Aorta (tissue), 5 donors: ENCODE measurements at regions not wholly inside any gene's neighbourhood (a gene's known extent, or its start where the extent isn't known, plus 50 kb on each side); places are given as distances from the start of the nearest gene placed in this dataset.

Experiments
- ATAC-seq: fragments of 200-7000 bp; cut with Tn5 transposase; one replicate; pipeline ENCODE4 v1.9.1; 2022; ENCODE audit warnings: moderate library complexity; ENCODE audit not compliant: low FRiP score
- DNase-seq, 2 donors: peaks; one replicate each; pipeline ENCODE4 v3.0.0-alpha.2; 2020
- H3K27ac ChIP-seq, 2 donors: one replicate each; pipeline ENCODE4 v1.5.1; 2013; ENCODE audit warnings: low read length in 2 of 2, mild to moderate bottlenecking in 2 of 2, moderate library complexity in 2 of 2, control low read depth in 1 of 2, inconsistent platforms in 1 of 2, low read depth in 1 of 2
- H3K27me3 ChIP-seq, 2 donors: one replicate each; pipeline ENCODE4 v1.6.1; 2013; ENCODE audit warnings: control low read depth in 1 of 2, low read length in 1 of 2, mild to moderate bottlenecking in 1 of 2, moderate library complexity in 1 of 2; ENCODE audit not compliant: insufficient read depth in 2 of 2, control insufficient read depth in 1 of 2
- H3K36me3 ChIP-seq, 2 donors: one replicate each; pipeline ENCODE4 v1.6.1; 2013; ENCODE audit warnings: control low read depth in 1 of 2, low read length in 1 of 2, mild to moderate bottlenecking in 1 of 2; ENCODE audit not compliant: insufficient read depth in 2 of 2, control insufficient read depth in 1 of 2
- H3K4me1 ChIP-seq, 2 donors: one replicate each; pipeline ENCODE4 v1.6.1; 2013; ENCODE audit warnings: low read length in 2 of 2, control low read depth in 1 of 2, mild to moderate bottlenecking in 1 of 2, moderate library complexity in 1 of 2; ENCODE audit not compliant: insufficient read depth in 2 of 2, control insufficient read depth in 1 of 2
- H3K4me3 ChIP-seq, 2 donors: one replicate each; pipeline ENCODE4 v1.5.1; 2013; ENCODE audit warnings: low read length in 2 of 2, control low read depth in 1 of 2, mild to moderate bottlenecking in 1 of 2
- H3K9me3 ChIP-seq: one replicate; pipeline ENCODE4 v1.6.1; 2013; ENCODE audit warnings: mild to moderate bottlenecking, low read length; ENCODE audit not compliant: control insufficient read depth
- WGBS, 2 donors: extraction: QIAGEN DNeasy Blood & Tissue Kit; methylation state at CpG; one replicate each; pipeline ENCODE4 v1.1.7; 2013; 5-methylcytosine and 5-hydroxymethylcytosine counted together
- intact Hi-C, 2 donors: fragments of 100-400 bp; cut with DNase I; formaldehyde crosslinking; loops; one replicate each; pipeline versions ENCODE4 v1.14.2 to v1.15.0; 2022
- donor health status: healthy with polysubstance abuse.
- donor health status: Bipolar disorder and iron deficiency.
- donor health status: DM: no; HTN: no; CAD: no.
- donor health status: DM: no; HTN: no; CAD: no.
- donor health status: DM: yes; HTN: yes; CAD: no.

GRCh38 chr2:180672377-180672776 is 308.0 kb upstream of the UBE2E3 start:
- Histone ChIP-seq H3K27ac (no peak overlapping the region), H3K36me3 (no peaks in the 10 kb centered on the region), H3K4me3 (no peak overlapping the region), H3K9me3 (no peaks in the 10 kb centered on the region), H3K27me3 (no peaks in the 10 kb centered on the region), H3K4me1 (no peaks in the 10 kb centered on the region)
- intact Hi-C loops: no loop called here
- DNase-seq (no peak), ATAC-seq (no peak)
- WGBS, 2 donors: 55 to 57% methylated on average over 1 of the region's 1 CpG

- intact Hi-C loops: no loop called here
- Histone ChIP-seq H3K9me3 (no peaks in the 10 kb centered on the region), H3K27ac (no peak overlapping the region), H3K4me1 (no peaks in the 10 kb centered on the region), H3K36me3 (no peaks in the 10 kb centered on the region), H3K27me3 (no peaks in the 10 kb centered on the region), H3K4me3 (no peak overlapping the region)
- DNase-seq (no peak), ATAC-seq (no peak)
- 75 to 78% methylated on average over 4 of the region's 4 CpGs for WGBS, 2 donors
Measured at GRCh38 chr2:180670302-180671003, 310.0 kb upstream of the UBE2E3 start.

DNA sequence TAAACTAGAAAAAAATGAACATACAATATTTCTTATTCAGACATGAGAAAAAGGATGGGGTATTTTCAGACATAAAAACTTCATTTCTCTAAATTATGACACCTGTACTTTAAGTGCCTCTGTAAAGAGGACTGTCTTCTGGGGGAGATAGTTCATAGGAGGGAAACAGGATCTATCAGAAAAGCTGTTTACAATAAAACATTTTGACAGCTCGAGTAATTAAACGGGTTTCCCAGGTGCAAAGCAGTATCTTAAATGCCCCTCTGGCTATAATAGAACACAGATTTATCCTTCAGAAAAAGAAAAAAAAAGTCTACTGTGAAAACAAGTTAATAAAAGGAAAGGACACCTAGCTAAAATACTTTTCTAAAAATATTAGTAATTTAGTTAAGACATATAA is 311.4 kb upstream of the UBE2E3 start:
- no peak for ATAC-seq
- Histone ChIP-seq H3K9me3 (no peaks in the 10 kb centered on the region), H3K4me3 (no peak overlapping the region), H3K27ac (no peak overlapping the region), H3K27me3 (no peaks in the 10 kb centered on the region), H3K4me1 (no peaks in the 10 kb centered on the region), H3K36me3 (no peaks in the 10 kb centered on the region)
- intact Hi-C loops: no loop called here
- 49 to 51% methylated on average over 2 of the region's 2 CpGs for WGBS, 2 donors
- no peak for DNase-seq

- no peaks in the 10 kb centered on the region for H3K27me3 ChIP-seq
- H3K4me3 ChIP-seq: no peak overlapping the region
- ATAC-seq: no peak
- H3K4me1 ChIP-seq: no peaks in the 10 kb centered on the region
- H3K36me3 ChIP-seq: no peaks in the 10 kb centered on the region
- no peaks in the 10 kb centered on the region for H3K9me3 ChIP-seq
- DNase-seq: no peak
- intact Hi-C loops: no loop called here
- WGBS, 2 donors: 94% methylated on average over 2 of the region's 2 CpGs
- no peak overlapping the region for H3K27ac ChIP-seq
Measured at GRCh38 chr2:180664507-180664906, 315.9 kb upstream of the UBE2E3 start.

- intact Hi-C loops: no loop called here
- WGBS, 2 donors: 64 to 67% methylated on average over 3 of the region's 3 CpGs
- Histone ChIP-seq H3K9me3 (no peaks in the 10 kb centered on the region), H3K27me3 (no peaks in the 10 kb centered on the region), H3K4me1 (no peaks in the 10 kb centered on the region), H3K27ac (no peak overlapping the region), H3K4me3 (no peak overlapping the region), H3K36me3 (no peaks in the 10 kb centered on the region)
- ATAC-seq (no peak), DNase-seq (no peak)
Measured at GRCh38 chr2:180662941-180663471, 317.4 kb upstream of the UBE2E3 start.

GRCh38 chr2:180662521-180662920 is 317.9 kb upstream of the UBE2E3 start:
- 60 to 74% methylated on average over 1 of the region's 1 CpG for WGBS, 2 donors
- intact Hi-C loops: no loop called here
- ATAC-seq: no peak

GRCh38 chr2:180661686-180662030 is 318.7 kb upstream of the UBE2E3 start:
- H3K27me3 ChIP-seq: no peaks in the 10 kb centered on the region
- no peaks in the 10 kb centered on the region for H3K9me3 ChIP-seq
- intact Hi-C loops: no loop called here
- H3K27ac ChIP-seq: no peak overlapping the region
- no peak overlapping the region for H3K4me3 ChIP-seq
- no peak for DNase-seq
- no peak for ATAC-seq
- H3K4me1 ChIP-seq: no peaks in the 10 kb centered on the region
- H3K36me3 ChIP-seq: no peaks in the 10 kb centered on the region
- WGBS, 2 donors: 15 to 18% methylated on average over 1 of the region's 1 CpG

More at GRCh38 chr2:180662521-180662920, 317.9 kb upstream of the UBE2E3 start:
- Histone ChIP-seq H3K4me1 (no peaks in the 10 kb centered on the region), H3K36me3 (no peaks in the 10 kb centered on the region), H3K27me3 (no peaks in the 10 kb centered on the region), H3K9me3 (no peaks in the 10 kb centered on the region), H3K27ac (no peak overlapping the region), H3K4me3 (no peak overlapping the region)
- DNase-seq: no peak

DNA sequence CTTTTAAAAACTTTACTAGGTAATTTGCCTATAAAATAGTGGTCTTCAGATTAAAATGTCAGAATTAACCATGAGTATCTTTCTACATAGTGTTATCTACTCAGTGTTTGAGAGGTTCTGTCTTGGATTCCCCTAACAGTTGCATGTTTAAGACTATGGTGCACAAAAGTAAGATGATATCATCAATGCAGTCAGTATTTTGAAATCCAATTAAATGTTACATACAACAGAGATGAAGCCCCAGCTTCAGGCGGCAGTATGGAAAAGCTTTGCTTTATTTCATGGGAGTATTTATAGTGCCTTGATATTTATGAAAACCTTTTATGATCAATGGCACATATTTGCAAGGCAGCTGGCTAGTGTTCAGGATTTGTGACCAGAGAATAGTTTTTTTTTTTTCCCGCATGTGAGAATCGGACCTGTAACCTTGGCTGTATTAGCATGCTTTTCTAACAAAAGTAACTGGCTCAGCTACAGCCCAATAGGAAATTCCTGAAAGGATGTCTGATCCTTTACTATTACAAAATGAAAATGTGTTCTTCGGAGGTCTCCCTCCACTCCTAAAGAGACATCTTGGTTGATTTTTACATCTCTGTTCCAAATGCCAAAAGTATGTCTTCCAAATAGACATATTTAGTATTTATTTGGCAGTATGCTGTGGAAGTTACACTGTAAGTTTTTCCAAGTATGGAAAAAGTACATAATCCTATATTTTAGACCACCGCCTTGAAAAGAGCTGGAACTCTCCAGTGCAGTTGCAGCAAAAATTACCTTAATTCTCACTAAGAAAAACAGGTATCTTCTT is 319.3 kb upstream of the UBE2E3 start:
- no peak overlapping the region for H3K27ac ChIP-seq
- no peaks in the 10 kb centered on the region for H3K9me3 ChIP-seq
- WGBS, 2 donors: 52 to 61% methylated on average over 5 of the region's 5 CpGs
- ATAC-seq (no peak), DNase-seq (no peak)
- no peaks in the 10 kb centered on the region for H3K27me3 ChIP-seq
- intact Hi-C loops: no loop called here
- no peaks in the 10 kb centered on the region for H3K4me1 ChIP-seq
- H3K36me3 ChIP-seq: no peaks in the 10 kb centered on the region
- no peak overlapping the region for H3K4me3 ChIP-seq

DNA sequence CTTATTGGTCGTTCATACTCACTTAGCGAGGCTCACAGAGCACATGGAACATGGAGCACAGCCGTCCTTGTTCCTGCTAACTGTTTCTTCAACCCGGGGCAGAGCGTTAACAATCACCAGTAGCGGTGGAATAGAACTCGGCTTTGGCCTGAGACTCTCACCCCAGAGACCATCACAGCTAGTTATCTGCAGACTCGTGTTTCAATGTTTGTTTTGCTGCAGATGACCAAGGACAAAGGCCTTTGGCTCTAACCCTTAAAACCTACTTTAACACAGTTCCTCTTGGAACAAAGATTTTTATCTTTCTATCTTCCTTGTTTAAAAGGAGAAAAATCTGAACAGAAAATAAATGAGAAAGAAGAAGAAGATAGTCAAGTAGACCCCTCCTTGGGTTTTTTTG is 320.2 kb upstream of the UBE2E3 start:
- Histone ChIP-seq H3K4me1 (no peaks in the 10 kb centered on the region), H3K4me3 (no peak overlapping the region), H3K9me3 (no peaks in the 10 kb centered on the region), H3K36me3 (no peaks in the 10 kb centered on the region), H3K27ac (no peak overlapping the region), H3K27me3 (no peaks in the 10 kb centered on the region)
- WGBS, 2 donors: 66 to 70% methylated on average over 8 of the region's 8 CpGs
- DNase-seq (no peak), ATAC-seq (no peak)
- intact Hi-C loops: no loop called here
